ENCODE measurements at regions not wholly inside any gene's neighbourhood (a gene's known extent, or its start where the extent isn't known, plus 50 kb on each side); places are given as distances from the start of the nearest gene placed in this dataset.

DNA sequence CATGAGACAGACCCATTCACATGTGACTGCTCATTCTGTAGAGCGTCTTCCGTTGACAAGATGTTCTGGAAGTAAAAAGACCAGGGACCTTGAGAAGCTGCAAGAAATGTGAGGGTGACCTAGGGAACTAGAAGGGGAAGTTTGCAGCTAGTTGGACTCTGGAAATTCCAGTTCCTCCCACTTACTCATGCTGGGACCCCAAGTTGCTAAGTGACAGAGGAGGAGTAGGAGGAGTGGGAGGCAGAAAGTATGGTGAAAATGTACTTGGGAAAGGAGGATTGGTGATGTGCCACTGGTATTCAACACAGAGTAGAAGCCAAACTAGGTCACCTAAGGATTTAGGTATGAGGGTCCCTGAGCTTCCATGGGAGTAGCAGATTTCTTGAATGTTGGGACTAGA, 132.4 kb downstream of the KCNA5 start:
- no peak for ATAC-seq
- no peaks in the 10 kb centered on the region for H3K9me3 ChIP-seq
- no peak overlapping the region for H3K4me3 ChIP-seq
- no peaks in the 10 kb centered on the region for H3K36me3 ChIP-seq (ENCODE audit: low read depth)
- H3K4me1 ChIP-seq (ENCODE audit: low read depth) = no peaks in the 10 kb centered on the region
- TF ChIP-seq, protein P1, sequence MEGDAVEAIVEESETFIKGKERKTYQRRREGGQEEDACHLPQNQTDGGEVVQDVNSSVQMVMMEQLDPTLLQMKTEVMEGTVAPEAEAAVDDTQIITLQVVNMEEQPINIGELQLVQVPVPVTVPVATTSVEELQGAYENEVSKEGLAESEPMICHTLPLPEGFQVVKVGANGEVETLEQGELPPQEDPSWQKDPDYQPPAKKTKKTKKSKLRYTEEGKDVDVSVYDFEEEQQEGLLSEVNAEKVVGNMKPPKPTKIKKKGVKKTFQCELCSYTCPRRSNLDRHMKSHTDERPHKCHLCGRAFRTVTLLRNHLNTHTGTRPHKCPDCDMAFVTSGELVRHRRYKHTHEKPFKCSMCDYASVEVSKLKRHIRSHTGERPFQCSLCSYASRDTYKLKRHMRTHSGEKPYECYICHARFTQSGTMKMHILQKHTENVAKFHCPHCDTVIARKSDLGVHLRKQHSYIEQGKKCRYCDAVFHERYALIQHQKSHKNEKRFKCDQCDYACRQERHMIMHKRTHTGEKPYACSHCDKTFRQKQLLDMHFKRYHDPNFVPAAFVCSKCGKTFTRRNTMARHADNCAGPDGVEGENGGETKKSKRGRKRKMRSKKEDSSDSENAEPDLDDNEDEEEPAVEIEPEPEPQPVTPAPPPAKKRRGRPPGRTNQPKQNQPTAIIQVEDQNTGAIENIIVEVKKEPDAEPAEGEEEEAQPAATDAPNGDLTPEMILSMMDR (IDR thresholded peaks at IDR 0.05) = no peak
- no peak for DNase-seq
- intact Hi-C loops (cut with DNase I, micrococcal nuclease) = no loop called here

DNA sequence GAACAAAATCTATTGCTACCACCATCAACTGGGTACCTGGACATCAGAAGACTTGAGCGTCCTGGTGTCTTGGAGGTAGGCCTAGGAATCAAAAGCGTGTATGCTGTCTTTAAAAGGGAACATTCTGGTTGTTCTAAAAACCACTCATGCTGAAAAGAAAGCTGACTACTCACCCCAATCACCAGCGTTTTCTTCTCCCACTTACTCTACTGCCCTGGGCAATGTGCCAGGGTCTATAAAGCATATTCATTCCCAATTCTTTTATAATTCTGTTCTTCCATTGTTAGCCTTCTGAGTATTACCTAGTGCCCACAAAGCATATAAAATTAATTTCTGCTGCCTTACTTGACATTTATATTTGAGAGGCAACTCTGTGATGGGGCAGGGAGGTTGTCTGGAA, 133.4 kb downstream of the KCNA5 start:
- no peak for DNase-seq
- no peak for ATAC-seq
- intact Hi-C loops (cut with DNase I, micrococcal nuclease) = no loop called here
- Histone ChIP-seq H3K4me1 (ENCODE audit: low read depth) (no peaks in the 10 kb centered on the region), H3K4me3 (no peak overlapping the region), H3K9me3 (no peaks in the 10 kb centered on the region), H3K36me3 (ENCODE audit: low read depth) (no peaks in the 10 kb centered on the region)
- TF ChIP-seq, protein P1 (IDR thresholded peaks at IDR 0.05) = no peak

DNA sequence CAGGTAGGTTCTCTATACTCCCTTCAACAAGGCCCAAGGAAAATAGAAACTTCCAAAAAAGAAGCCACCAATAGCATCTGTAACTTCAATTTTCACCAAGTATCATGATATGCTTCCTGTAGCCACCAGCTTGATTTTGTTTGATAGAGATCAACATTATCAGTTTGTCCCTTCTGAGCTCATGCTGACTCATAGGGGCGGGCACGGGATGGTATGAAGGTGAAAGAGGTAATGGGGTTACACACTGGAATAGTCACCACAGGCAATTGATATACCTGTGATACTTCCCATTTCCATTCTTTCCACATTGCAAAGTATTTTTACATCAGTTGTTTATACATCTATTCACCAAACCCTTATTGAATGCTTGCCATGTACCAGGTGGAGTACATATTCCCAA, 134.1 kb downstream of the KCNA5 start:
- Histone ChIP-seq H3K36me3 (ENCODE audit: low read depth) (no peaks in the 10 kb centered on the region), H3K4me3 (no peak overlapping the region), H3K4me1 (ENCODE audit: low read depth) (no peaks in the 10 kb centered on the region), H3K9me3 (no peaks in the 10 kb centered on the region)
- TF ChIP-seq, protein P1 (IDR thresholded peaks at IDR 0.05) = no peak
- ATAC-seq (no peak), DNase-seq (no peak)
- intact Hi-C loops (cut with DNase I, micrococcal nuclease) = no loop called here

DNA sequence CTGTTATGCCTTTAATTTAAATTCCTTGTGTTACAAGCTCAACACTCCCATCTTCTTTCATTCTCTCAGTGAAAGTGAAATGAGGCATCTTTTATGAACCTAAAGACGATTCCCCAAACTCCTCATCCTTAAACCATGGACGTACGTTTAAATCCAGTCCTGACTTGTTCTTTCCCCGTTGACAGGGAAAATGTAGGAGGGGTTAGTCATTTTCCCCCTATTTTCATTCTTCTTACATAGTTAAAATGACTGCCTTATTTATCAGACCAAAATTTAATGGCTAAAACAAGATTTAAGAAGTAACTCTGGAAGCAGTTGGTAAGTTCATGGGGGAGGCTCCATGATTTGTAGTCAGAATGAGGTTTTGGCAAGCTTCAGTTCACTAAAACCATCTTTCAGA, 134.9 kb downstream of the KCNA5 start:
- no peak for ATAC-seq
- no peak for DNase-seq
- Histone ChIP-seq H3K4me3 (no peak overlapping the region), H3K36me3 (ENCODE audit: low read depth) (no peaks in the 10 kb centered on the region), H3K4me1 (ENCODE audit: low read depth) (no peaks in the 10 kb centered on the region), H3K9me3 (no peaks in the 10 kb centered on the region)
- intact Hi-C loops (cut with DNase I, micrococcal nuclease) = no loop called here
- TF ChIP-seq, protein P1 (IDR thresholded peaks at IDR 0.05) = no peak

DNA sequence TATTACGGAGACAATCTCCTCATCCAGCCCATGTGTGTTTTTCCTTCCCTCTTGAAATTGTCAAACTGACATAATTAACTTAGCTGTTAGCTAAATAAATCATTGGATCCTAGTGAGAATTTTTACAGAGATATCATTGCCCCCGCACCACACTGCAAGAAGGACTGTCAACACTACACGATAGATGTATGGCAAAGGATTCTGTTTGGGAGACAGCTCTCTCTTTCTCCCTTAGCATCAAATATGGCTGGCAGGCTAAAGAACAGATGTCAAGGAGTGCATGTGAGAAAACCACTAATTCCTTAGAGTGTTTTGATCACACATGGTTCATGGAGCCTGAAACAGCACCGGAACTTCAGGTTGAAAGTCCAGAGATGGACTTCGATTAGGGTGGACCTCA, 136.8 kb downstream of the KCNA5 start:
- DNase-seq (no peak), ATAC-seq (no peak)
- Histone ChIP-seq H3K4me3 (no peak overlapping the region), H3K4me1 (ENCODE audit: low read depth) (no peaks in the 10 kb centered on the region), H3K9me3 (no peaks in the 10 kb centered on the region), H3K36me3 (ENCODE audit: low read depth) (no peaks in the 10 kb centered on the region)
- TF ChIP-seq, protein P1 (IDR thresholded peaks at IDR 0.05) = no peak
- intact Hi-C loops (cut with DNase I, micrococcal nuclease) = no loop called here

DNA sequence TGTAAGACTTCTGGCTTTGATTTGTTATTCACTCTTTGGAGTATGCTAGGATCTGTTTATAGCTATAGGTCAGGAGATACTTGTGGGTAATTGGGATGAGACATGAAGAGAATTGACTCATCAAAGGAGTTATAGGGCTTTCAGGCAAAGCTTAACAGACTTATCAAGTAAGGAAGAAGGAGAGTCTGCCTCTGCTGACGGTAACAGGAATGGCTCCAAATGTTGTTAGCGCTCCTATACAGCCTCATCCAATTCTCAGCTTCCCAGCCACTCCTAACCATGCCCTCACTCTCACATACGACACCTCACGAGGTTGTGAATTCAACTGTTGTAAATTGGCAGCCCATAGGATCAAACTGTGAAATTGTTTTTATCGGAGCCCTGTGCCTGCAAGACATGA, 140.5 kb downstream of the KCNA5 start:
- DNase-seq (no peak), ATAC-seq (no peak)
- H3K4me1 ChIP-seq (ENCODE audit: low read depth) = no peaks in the 10 kb centered on the region
- no peaks in the 10 kb centered on the region for H3K9me3 ChIP-seq
- intact Hi-C loops (cut with DNase I, micrococcal nuclease) = no loop called here
- no peaks in the 10 kb centered on the region for H3K36me3 ChIP-seq (ENCODE audit: low read depth)
- no peak overlapping the region for H3K4me3 ChIP-seq
- TF ChIP-seq, protein P1 (IDR thresholded peaks at IDR 0.05) = no peak

Data from mucosa of descending colon (tissue), 3 donors.